NCI-H2029 (cell line): ENCODE measurements at regions not wholly inside any gene's neighbourhood (a gene's known extent, or its start where the extent isn't known, plus 50 kb on each side); places are given as distances from the start of the nearest gene placed in this dataset.
"Not testable (repeated sequence)": the region's sequence is repeated elsewhere in the genome, so short reads cannot be mapped to it uniquely, and the experiment has no call there.

Experiments used
- DNase-seq: peaks from one replicate; lab custom pipeline; 2025; lab: John Stamatoyannopoulos, UW

- DNase-seq, result no peak
Measured at GRCh38 chr12:67716817-67717216, 68.3 kb downstream of the DYRK2 start.

- DNase-seq, result not testable (repeated sequence)
Measured at GRCh38 chr12:67719303-67719702, 70.8 kb downstream of the DYRK2 start.

- DNase-seq, result peak; percentile 56
Measured at GRCh38 chr12:67720351-67720856, 71.9 kb downstream of the DYRK2 start.

- DNase-seq, result peak; percentile 70
Measured at GRCh38 chr12:67721248-67721647, 72.7 kb downstream of the DYRK2 start.

GRCh38 chr12:67722296-67722695 lies 73.8 kb downstream of the DYRK2 start:
- no peak for DNase-seq

GRCh38 chr12:67726868-67727267 lies 78.3 kb downstream of the DYRK2 start:
- DNase-seq, result no peak

GRCh38 chr12:67727702-67728666 lies 79.4 kb downstream of the DYRK2 start:
- no peak for DNase-seq

- no peak for DNase-seq
Measured at GRCh38 chr12:67732857-67733256, 84.3 kb downstream of the DYRK2 start.

GRCh38 chr12:67735868-67736267 lies 87.3 kb downstream of the DYRK2 start:
- no peak for DNase-seq

- no peak for DNase-seq
Measured at GRCh38 chr12:67740711-67741110, 92.2 kb downstream of the DYRK2 start.

- DNase-seq, result no peak
Measured at GRCh38 chr12:67741270-67741669, 92.7 kb downstream of the DYRK2 start.

GRCh38 chr12:67742461-67742860 lies 93.9 kb downstream of the DYRK2 start:
- DNase-seq, result no peak

- DNase-seq, result no peak
Measured at GRCh38 chr12:67747869-67748742, 99.6 kb downstream of the DYRK2 start.

- no peak for DNase-seq
Measured at GRCh38 chr12:67748743-67749040, 100.1 kb downstream of the DYRK2 start.

- DNase-seq, result no peak
Measured at GRCh38 chr12:67750513-67751183, 102.1 kb downstream of the DYRK2 start.

- DNase-seq, result no peak
Measured at GRCh38 chr12:67751381-67751928, 102.9 kb downstream of the DYRK2 start.

GRCh38 chr12:67752226-67752732 lies 103.7 kb downstream of the DYRK2 start:
- DNase-seq, result no peak

- DNase-seq, result peak; percentile 15
Measured at GRCh38 chr12:67754933-67755697, 106.6 kb downstream of the DYRK2 start.

GRCh38 chr12:67757651-67758050 lies 109.1 kb downstream of the DYRK2 start:
- no peak for DNase-seq

GRCh38 chr12:67758119-67758518 lies 109.6 kb downstream of the DYRK2 start:
- no peak for DNase-seq

GRCh38 chr12:67758521-67758920 lies 110.0 kb downstream of the DYRK2 start:
- no peak for DNase-seq
